GM19351 (cell line): ENCODE measurements at regions not wholly inside any gene's neighbourhood (a gene's known extent, or its start where the extent isn't known, plus 50 kb on each side); places are given as distances from the start of the nearest gene placed in this dataset.

Experiments
- ATAC-seq: cut with Tn5 transposase; IDR thresholded peaks from one replicate; pipeline ENCODE4 v1.9.1; 2021; ENCODE audit warnings: mild to moderate bottlenecking, moderate library complexity; ENCODE audit not compliant: unreplicated experiment

- ATAC-seq, result no peak
These were observed 309.8 kb downstream of the COG6 start for GRCh38 chr13:39965309-39965708.

GRCh38 chr13:39967199-39967959 is 311.9 kb downstream of the COG6 start:
- ATAC-seq, result no peak

- ATAC-seq, result no peak
These were observed 313.4 kb downstream of the COG6 start for GRCh38 chr13:39968646-39969475.

- no peak for ATAC-seq
These were observed 314.9 kb downstream of the COG6 start for GRCh38 chr13:39970177-39970846.

- no peak for ATAC-seq
These were observed 316.1 kb downstream of the COG6 start for GRCh38 chr13:39971526-39971925.

GRCh38 chr13:39976481-39976880 is 321.0 kb downstream of the COG6 start:
- ATAC-seq, result no peak

GRCh38 chr13:39981056-39981455 is 325.6 kb downstream of the COG6 start:
- no peak for ATAC-seq

- no peak for ATAC-seq
These were observed 327.3 kb downstream of the COG6 start for GRCh38 chr13:39982745-39983144.

- no peak for ATAC-seq
These were observed 329.6 kb downstream of the COG6 start for GRCh38 chr13:39985071-39985470.

- ATAC-seq, result no peak
These were observed 332.9 kb downstream of the COG6 start for GRCh38 chr13:39988351-39988750.

- no peak for ATAC-seq
These were observed 342.7 kb downstream of the COG6 start for GRCh38 chr13:39998166-39998565.

GRCh38 chr13:40002016-40002415 is 346.6 kb downstream of the COG6 start:
- ATAC-seq, result no peak

GRCh38 chr13:40013554-40013953 is 358.1 kb downstream of the COG6 start:
- ATAC-seq, result no peak

GRCh38 chr13:40016953-40017660 is 361.6 kb downstream of the COG6 start:
- ATAC-seq, result no peak

- ATAC-seq, result no peak
These were observed 362.3 kb downstream of the COG6 start for GRCh38 chr13:40017662-40018262.

- ATAC-seq, result no peak
These were observed 368.2 kb downstream of the COG6 start for GRCh38 chr13:40023595-40024203.

GRCh38 chr13:40024204-40024966 is 368.9 kb downstream of the COG6 start:
- no peak for ATAC-seq

- ATAC-seq, result no peak
These were observed 369.7 kb downstream of the COG6 start for GRCh38 chr13:40024967-40025714.

GRCh38 chr13:40026174-40026585 is 370.7 kb downstream of the COG6 start:
- ATAC-seq, result peak; percentile 94
